Heart left ventricle (tissue), 16 donors: ENCODE measurements at regions not wholly inside any gene's neighbourhood (a gene's known extent, or its start where the extent isn't known, plus 50 kb on each side); places are given as distances from the start of the nearest gene placed in this dataset.

Experiments
- ATAC-seq, 4 donors: fragments of 200-7000 bp; cut with Tn5 transposase; one replicate each; pipeline ENCODE4 v1.9.1; 2020 to 2022; ENCODE audit warnings: moderate library complexity in 4 of 4, mild to moderate bottlenecking in 3 of 4, moderate number of reproducible peaks in 1 of 4
- DNase-seq, 5 donors: peaks; one replicate each; pipeline ENCODE4 v3.0.0-alpha.2; 2020
- H3K27ac ChIP-seq, 12 donors: fragments of 200-600 bp; sonication (generic) in 4 of 12; one replicate each; pipeline versions ENCODE4 v1.5.0 to v1.8.0; 2016 to 2022; ENCODE audit warnings: mild to moderate bottlenecking in 2 of 12
- H3K27me3 ChIP-seq, 9 donors: fragments of 200-600 bp; sonication (generic) in 2 of 9; one replicate each; pipeline versions ENCODE4 v1.5.1 to v1.8.0; 2016 to 2022; ENCODE audit warnings: mild to moderate bottlenecking in 3 of 9
- H3K36me3 ChIP-seq, 9 donors: fragments of 200-600 bp; sonication (generic) in 2 of 9; one replicate each; pipeline versions ENCODE4 v1.5.0 to v1.8.0; 2018 to 2022; ENCODE audit warnings: mild to moderate bottlenecking in 2 of 9
- H3K4me1 ChIP-seq, 12 donors: fragments of 200-600 bp; sonication (generic) in 4 of 12; one replicate each; pipeline versions ENCODE4 v1.5.0 to v1.8.0; 2016 to 2022; ENCODE audit warnings: mild to moderate bottlenecking in 3 of 12
- H3K4me3 ChIP-seq, 12 donors: fragments of 200-600 bp; sonication (generic) in 4 of 12; one replicate each; pipeline versions ENCODE4 v1.5.0 to v1.8.0; 2017 to 2022; ENCODE audit warnings: mild to moderate bottlenecking in 9 of 12, moderate library complexity in 4 of 12
- H3K9me3 ChIP-seq, 12 donors: fragments of 200-600 bp; sonication (generic) in 4 of 12; one replicate each; pipeline versions ENCODE4 v1.5.0 to v1.8.0; 2016 to 2022; ENCODE audit warnings: mild to moderate bottlenecking in 1 of 12
- POLR2A ChIP-seq, 2 donors: fragments of 450-650 bp; IDR thresholded peaks; one replicate each; pipeline ENCODE4 v1.6.1; 2017; ENCODE audit warnings: antibody characterized with exemption in 2 of 2, mild to moderate bottlenecking in 2 of 2, moderate library complexity in 2 of 2
- WGBS, 4 donors: extraction: QIAGEN DNeasy Blood & Tissue Kit in 2 of 4; methylation state at CpG; one replicate each; pipeline versions ENCODE4 v1.1.5 to v1.1.7; 2013 to 2018; 5-methylcytosine and 5-hydroxymethylcytosine counted together
- intact Hi-C, 10 donors: fragments of 100-400 bp; cut with DNase I; formaldehyde crosslinking; loops; one replicate each; pipeline versions ENCODE4 v1.11.1 to v1.14.2; 2022
- TF ChIP-seq, protein P1 (sequence below), 12 donors: fragments of 200-600 bp; sonication (generic) in 4 of 12; IDR thresholded peaks; one replicate each; pipeline versions ENCODE4 v1.5.0 to v1.8.0; 2018 to 2022; ENCODE audit warnings: antibody characterized with exemption in 12 of 12, mild to moderate bottlenecking in 5 of 12
- donor health status: ischemic (EF 13 %, LVEDD 7.1; RV severe dilation, severe dysfunction).
- donor health status: healthy with polysubstance abuse.
- donor health status: DM: no; HTN: yes; CAD: no.
- donor health status: DM: no; HTN: no; CAD: no.
- donor health status: ischemic (EF 25% LVEDD 6.9; RV normal size, moderate dysfunction).
- donor health status: ischemic (EF 25% LVEDD 5.7; RV mildly dilated, moderate dysfunction).
- donor health status: healthy.
- donor health status: DM: yes; HTN: yes; CAD: no.
- donor health status: ischemic (EF 35%, LVEDD 5.7; RV mildly dilated, moderate dysfunction).
- donor health status: nonischemic (EF 11% LVEDD 7.7; RV severe dilation, severe dysfunction).
- donor health status: DM: yes; HTN: yes; CAD: no.
- donor health status: PGD.
- donor health status: ischemic (EF 29% LVEDD 5.4; RV normal size, mild dysfunction).
- donor health status: nonischemic (EF 23%, LVEDD 6.1; RV moderate dilation, normal function).

DNA sequence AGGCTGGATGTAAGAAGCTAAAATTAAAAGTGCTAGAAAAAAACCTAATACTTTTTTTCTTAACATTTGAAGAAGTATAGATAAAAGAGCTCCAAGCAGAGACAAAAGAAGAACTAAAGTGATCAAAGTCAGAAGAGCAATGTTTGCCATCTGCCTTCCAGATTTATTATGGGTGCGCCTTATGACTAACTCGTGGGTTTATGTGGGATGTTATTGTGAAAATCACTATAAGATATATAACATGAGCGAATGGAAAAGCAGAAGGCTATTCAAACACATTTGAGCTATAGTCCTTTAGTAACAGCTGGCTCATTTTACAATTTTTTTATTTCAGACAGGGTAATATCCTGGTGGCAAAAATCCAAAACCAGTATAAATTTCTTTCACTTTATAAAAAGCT is 1040.7 kb downstream of the RAPGEF2 start:
- ATAC-seq (no peak), DNase-seq (no peak)
- H3K4me3 ChIP-seq = no peak overlapping the region
- no peaks in the 10 kb centered on the region for H3K36me3 ChIP-seq
- H3K9me3 ChIP-seq = no peaks in the 10 kb centered on the region
- WGBS, 4 donors = 55 to 69% (median 64%) methylated on average over 3 of the region's 3 CpGs
- H3K27me3 ChIP-seq = no peaks in the 10 kb centered on the region
- no peak overlapping the region for H3K27ac ChIP-seq
- intact Hi-C loops = no loop called here
- H3K4me1 ChIP-seq = no peaks in the 10 kb centered on the region
- TF ChIP-seq, protein P1, sequence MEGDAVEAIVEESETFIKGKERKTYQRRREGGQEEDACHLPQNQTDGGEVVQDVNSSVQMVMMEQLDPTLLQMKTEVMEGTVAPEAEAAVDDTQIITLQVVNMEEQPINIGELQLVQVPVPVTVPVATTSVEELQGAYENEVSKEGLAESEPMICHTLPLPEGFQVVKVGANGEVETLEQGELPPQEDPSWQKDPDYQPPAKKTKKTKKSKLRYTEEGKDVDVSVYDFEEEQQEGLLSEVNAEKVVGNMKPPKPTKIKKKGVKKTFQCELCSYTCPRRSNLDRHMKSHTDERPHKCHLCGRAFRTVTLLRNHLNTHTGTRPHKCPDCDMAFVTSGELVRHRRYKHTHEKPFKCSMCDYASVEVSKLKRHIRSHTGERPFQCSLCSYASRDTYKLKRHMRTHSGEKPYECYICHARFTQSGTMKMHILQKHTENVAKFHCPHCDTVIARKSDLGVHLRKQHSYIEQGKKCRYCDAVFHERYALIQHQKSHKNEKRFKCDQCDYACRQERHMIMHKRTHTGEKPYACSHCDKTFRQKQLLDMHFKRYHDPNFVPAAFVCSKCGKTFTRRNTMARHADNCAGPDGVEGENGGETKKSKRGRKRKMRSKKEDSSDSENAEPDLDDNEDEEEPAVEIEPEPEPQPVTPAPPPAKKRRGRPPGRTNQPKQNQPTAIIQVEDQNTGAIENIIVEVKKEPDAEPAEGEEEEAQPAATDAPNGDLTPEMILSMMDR (IDR thresholded peaks at IDR 0.05) = no peak
- no peak for TF ChIP-seq POLR2A (IDR thresholded peaks at IDR 0.05)

DNA sequence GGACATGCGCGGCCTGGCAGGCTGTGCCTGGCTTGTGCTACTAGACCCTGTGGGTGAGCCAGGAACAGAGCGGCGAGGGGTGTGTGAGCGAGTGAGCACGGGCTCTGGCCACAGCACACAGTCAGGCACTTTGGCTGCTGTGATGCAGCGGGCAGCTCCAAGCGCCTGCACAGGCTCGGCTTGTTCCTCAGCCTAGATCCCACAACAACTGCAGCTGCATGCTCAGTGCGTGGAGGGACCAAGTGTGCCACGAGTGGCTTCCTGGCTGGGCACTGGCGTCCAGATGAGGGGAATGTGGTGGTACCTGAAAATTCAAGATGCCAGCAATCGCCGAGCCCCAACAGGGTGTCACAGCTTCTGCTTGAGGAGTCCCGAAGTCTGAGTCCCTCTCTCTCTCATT is 1056.6 kb downstream of the RAPGEF2 start:
- Histone ChIP-seq H3K9me3 (peaks cover 0 to 30% (median 0%) of the 10 kb centered on the region in 12 donors), H3K27ac (no peak overlapping the region), H3K4me3 (no peak overlapping the region), H3K4me1 (no peaks in the 10 kb centered on the region), H3K27me3 (no peaks in the 10 kb centered on the region), H3K36me3 (no peaks in the 10 kb centered on the region)
- TF ChIP-seq, protein P1 (IDR thresholded peaks at IDR 0.05) = no peak
- no peak for TF ChIP-seq POLR2A (IDR thresholded peaks at IDR 0.05)
- intact Hi-C loops = no loop called here
- ATAC-seq (no peak), DNase-seq (peak in 2 of 5 donors; percentile 11 to 47)
- 86 to 91% (median 89%) methylated on average over 11 to 15 of the region's 15 CpGs for WGBS, 4 donors

DNA sequence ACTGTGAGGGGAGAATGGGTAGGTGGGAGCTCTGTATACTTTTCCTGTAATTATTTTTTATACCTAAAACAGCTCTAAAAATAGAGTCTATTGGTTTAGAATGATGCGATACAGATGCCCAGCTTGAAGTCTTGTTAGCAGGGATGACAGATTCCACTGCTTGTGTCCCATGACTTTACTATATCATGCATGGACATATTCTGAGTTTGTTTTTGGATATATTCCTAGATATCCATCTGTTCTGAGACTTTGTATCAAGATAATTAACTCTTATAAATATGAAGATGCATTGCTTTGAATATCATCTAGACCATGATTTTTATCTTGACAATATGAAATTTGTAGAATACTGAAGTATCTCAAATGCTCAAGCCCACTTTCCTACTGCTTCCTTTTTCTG is 1058.1 kb downstream of the RAPGEF2 start:
- no peaks in the 10 kb centered on the region for H3K27me3 ChIP-seq
- intact Hi-C loops = no loop called here
- ATAC-seq = no peak
- no peak overlapping the region for H3K27ac ChIP-seq
- 64 to 94% (median 92%) methylated on average over 1 of the region's 1 CpG for WGBS, 4 donors
- H3K36me3 ChIP-seq = no peaks in the 10 kb centered on the region
- peaks cover 0 to 33% (median 0%) of the 10 kb centered on the region in 12 donors for H3K9me3 ChIP-seq
- H3K4me1 ChIP-seq = no peaks in the 10 kb centered on the region
- no peak for TF ChIP-seq POLR2A (IDR thresholded peaks at IDR 0.05)
- TF ChIP-seq, protein P1 (IDR thresholded peaks at IDR 0.05) = no peak
- no peak overlapping the region for H3K4me3 ChIP-seq
- no peak for DNase-seq

DNA sequence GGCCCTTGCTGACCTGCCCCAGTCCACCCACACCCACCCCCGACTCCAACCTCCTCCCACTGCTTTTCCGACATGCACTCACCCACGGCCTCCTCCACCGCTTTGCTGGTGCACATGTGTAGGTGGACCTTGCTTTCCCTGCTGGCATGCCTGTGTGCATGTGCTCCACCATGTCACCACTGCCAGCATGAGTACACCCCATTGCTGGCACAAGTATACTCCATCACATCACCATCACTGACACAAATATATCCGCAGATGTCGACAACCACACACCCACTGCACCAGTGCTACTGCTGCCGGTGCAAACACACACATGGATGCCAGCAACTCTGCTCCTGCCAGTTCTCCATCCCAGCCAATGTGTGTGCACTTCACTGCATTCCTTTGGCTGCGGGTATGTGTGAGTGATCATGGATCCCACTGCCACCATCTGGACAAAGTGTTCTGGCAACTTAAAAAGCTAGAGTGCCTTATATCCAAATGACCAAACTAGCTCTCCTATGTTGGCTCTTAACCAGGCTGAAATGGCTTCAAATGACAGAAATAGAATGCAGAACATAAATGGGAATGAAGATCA is 1072.3 kb downstream of the RAPGEF2 start:
- DNase-seq (peak in 1 of 5 donors; percentile 35), ATAC-seq (no peak)
- TF ChIP-seq, protein P1 (IDR thresholded peaks at IDR 0.05) = no peak
- no peak for TF ChIP-seq POLR2A (IDR thresholded peaks at IDR 0.05)
- Histone ChIP-seq H3K27me3 (no peaks in the 10 kb centered on the region), H3K4me1 (no peaks in the 10 kb centered on the region), H3K36me3 (no peaks in the 10 kb centered on the region), H3K4me3 (no peak overlapping the region), H3K27ac (no peak overlapping the region), H3K9me3 (peaks cover 0 to 15% (median 0%) of the 10 kb centered on the region in 12 donors)
- intact Hi-C loops = no loop called here
- WGBS, 4 donors = 69 to 84% (median 75%) methylated on average over 8 of the region's 8 CpGs
